Fibroblast of lung (primary cell): ENCODE measurements at regions not wholly inside any gene's neighbourhood (a gene's known extent, or its start where the extent isn't known, plus 50 kb on each side); places are given as distances from the start of the nearest gene placed in this dataset.

ENCODE experiments used
- DNase-seq, 2 donors: peaks; one replicate each; pipeline versions ENCODE4 v3.0.0 to v3.0.0-alpha.2; 2010; ENCODE audit warnings: low read depth in 2 of 2
- H2AFZ ChIP-seq: 2 replicates; pipeline ENCODE4 v1.5.1; 2012; ENCODE audit warnings: low read length, control low read depth, inconsistent platforms
- H3K27ac ChIP-seq: 2 replicates; pipeline ENCODE4 v1.5.1; 2011; ENCODE audit warnings: low read length, control low read depth; ENCODE audit not compliant: insufficient read depth
- H3K27me3 ChIP-seq: 2 replicates; pipeline ENCODE4 v1.5.1; 2011; ENCODE audit warnings: mild to moderate bottlenecking, low read length; ENCODE audit not compliant: control insufficient read depth, insufficient read depth
- H3K36me3 ChIP-seq: 2 replicates; pipeline ENCODE4 v1.5.1; 2011; ENCODE audit warnings: low read length; ENCODE audit not compliant: control insufficient read depth, insufficient read depth
- H3K4me1 ChIP-seq: 2 replicates; pipeline ENCODE4 v1.5.1; 2011; ENCODE audit warnings: low read length; ENCODE audit not compliant: control insufficient read depth, insufficient read depth; ENCODE audit errors: extremely low read depth
- H3K4me2 ChIP-seq: 2 replicates; pipeline ENCODE4 v1.5.1; 2011; ENCODE audit warnings: low read length, control low read depth; ENCODE audit not compliant: insufficient read depth; ENCODE audit errors: extremely low read depth
- H3K4me3 ChIP-seq, 4 experiments: fragments of 200-600 bp in 1 of 4; sonication (generic) in 1 of 4; replicated peaks in 1 of 4; 2 replicates each; pipeline ENCODE4 v1.5.1; 2011 to 2016; ENCODE audit warnings: low read length in 4 of 4, low read depth in 3 of 4, mild to moderate bottlenecking in 3 of 4, control low read depth in 2 of 4, inconsistent platforms in 1 of 4, mixed read lengths in 1 of 4; ENCODE audit not compliant: insufficient read depth in 1 of 4; ENCODE audit errors: control extremely low read depth in 1 of 4
- H3K79me2 ChIP-seq: 2 replicates; pipeline ENCODE4 v1.5.1; 2012; ENCODE audit warnings: mild to moderate bottlenecking, low read length, inconsistent platforms; ENCODE audit not compliant: control insufficient read depth, insufficient read depth
- H3K9ac ChIP-seq: 2 replicates; pipeline ENCODE4 v1.5.1; 2011; ENCODE audit warnings: mild to moderate bottlenecking, low read length, control low read depth; ENCODE audit not compliant: insufficient read depth
- H3K9me3 ChIP-seq: 2 replicates; pipeline ENCODE4 v1.5.1; 2012; ENCODE audit warnings: low read depth, low read length; ENCODE audit not compliant: control insufficient read depth, insufficient read depth
- H4K20me1 ChIP-seq: 2 replicates; pipeline ENCODE4 v1.5.1; 2011; ENCODE audit warnings: low read length; ENCODE audit not compliant: control insufficient read depth, insufficient read depth; ENCODE audit errors: extremely low read depth
- CTCF ChIP-seq, 2 donors: IDR thresholded peaks in 1 of 2; conservative IDR thresholded peaks in 1 of 2; 1 replicate in 1 of 2; 2 replicates in 1 of 2; pipeline ENCODE4 v1.5.1; 2011 to 2012; ENCODE audit warnings: low read length in 2 of 2, control low read depth in 1 of 2, inconsistent platforms in 1 of 2, low read depth in 1 of 2, mild to moderate bottlenecking in 1 of 2
- EZH2 ChIP-seq: IDR thresholded peaks from 2 replicates; pipeline ENCODE4 v1.5.1; 2012; ENCODE audit warnings: low read length, control low read depth, mild to moderate bottlenecking; ENCODE audit errors: missing control alignments

- TF ChIP-seq EZH2 (no peak), CTCF (conservative IDR thresholded peaks at IDR 0.05 in 1 of 2, IDR thresholded peaks at IDR 0.05 in 1 of 2; ENCODE audit: low read depth in 1 of 2, low read length in 2 of 2) (no peak)
- H3K79me2 ChIP-seq = no peaks in the 10 kb centered on the region
- no peak for DNase-seq
- no peaks in the 10 kb centered on the region for H3K27me3 ChIP-seq
- H3K9me3 ChIP-seq = no peaks in the 10 kb centered on the region
- no peak overlapping the region for H3K9ac ChIP-seq
- no peak overlapping the region for H3K4me3 ChIP-seq
- no peaks in the 10 kb centered on the region for H3K4me1 ChIP-seq
- no peak overlapping the region for H3K27ac ChIP-seq
- H2AFZ ChIP-seq = no peak overlapping the region
- no peak overlapping the region for H3K4me2 ChIP-seq
- no peaks in the 10 kb centered on the region for H3K36me3 ChIP-seq
- H4K20me1 ChIP-seq = no peaks in the 10 kb centered on the region
Observed at GRCh38 chr16:64047207-64047606, 1074.7 kb downstream of the CDH11 start.

GRCh38 chr16:64035337-64035736 is 1086.5 kb downstream of the CDH11 start:
- no peak overlapping the region for H2AFZ ChIP-seq
- no peaks in the 10 kb centered on the region for H3K79me2 ChIP-seq
- no peak overlapping the region for H3K4me3 ChIP-seq
- H3K36me3 ChIP-seq = no peaks in the 10 kb centered on the region
- TF ChIP-seq CTCF (conservative IDR thresholded peaks at IDR 0.05 in 1 of 2, IDR thresholded peaks at IDR 0.05 in 1 of 2; ENCODE audit: low read depth in 1 of 2, low read length in 2 of 2) = no peak
- TF ChIP-seq EZH2 = no peak
- no peak overlapping the region for H3K27ac ChIP-seq
- no peaks in the 10 kb centered on the region for H3K4me1 ChIP-seq
- H3K4me2 ChIP-seq = no peak overlapping the region
- DNase-seq = no peak
- no peaks in the 10 kb centered on the region for H3K9me3 ChIP-seq
- H3K9ac ChIP-seq = no peak overlapping the region
- no peaks in the 10 kb centered on the region for H4K20me1 ChIP-seq
- no peaks in the 10 kb centered on the region for H3K27me3 ChIP-seq

- Histone ChIP-seq H3K4me2 (no peak overlapping the region), H3K27ac (no peak overlapping the region), H3K27me3 (no peaks in the 10 kb centered on the region), H2AFZ (no peak overlapping the region), H4K20me1 (no peaks in the 10 kb centered on the region), H3K36me3 (no peaks in the 10 kb centered on the region), H3K9ac (no peak overlapping the region), H3K9me3 (no peaks in the 10 kb centered on the region), H3K79me2 (no peaks in the 10 kb centered on the region), H3K4me1 (no peaks in the 10 kb centered on the region), H3K4me3 (no peak overlapping the region)
- TF ChIP-seq EZH2 (no peak), CTCF (conservative IDR thresholded peaks at IDR 0.05 in 1 of 2, IDR thresholded peaks at IDR 0.05 in 1 of 2; ENCODE audit: low read depth in 1 of 2, low read length in 2 of 2) (no peak)
- DNase-seq = no peak
Observed at GRCh38 chr16:64019339-64019738, 1102.5 kb downstream of the CDH11 start.
